SK-N-SH (cell line): ENCODE measurements at regions not wholly inside any gene's neighbourhood (a gene's known extent, or its start where the extent isn't known, plus 50 kb on each side); places are given as distances from the start of the nearest gene placed in this dataset.

Experiments used
- CTCF ChIA-PET: fragments of 300-600, 350-600 bp; formaldehyde crosslinking; extraction: SDS; loops from one replicate; lab custom pipeline; 2021; lab: Yijun Ruan, JAX
- POLR2A ChIA-PET: fragments of 350-600 bp; sonication (Branson Sonifier 250); formaldehyde crosslinking; extraction: SDS; loops from one replicate; lab custom pipeline; 2020; ENCODE audit warnings: antibody characterized with exemption, inconsistent platforms; lab: Yijun Ruan, JAX
- DNase-seq: peaks from one replicate; pipeline ENCODE4 v3.0.0; 2012
- H2AFZ ChIP-seq: fragments of 200-600 bp; sonication (generic); 2 replicates; pipeline ENCODE4 v1.8.1; 2016; ENCODE audit warnings: antibody characterized with exemption, mild to moderate bottlenecking, low read depth
- H3F3A ChIP-seq: fragments of 200-600 bp; sonication (generic); replicated peaks from 2 replicates; pipeline ENCODE3; 2016; ENCODE audit warnings: antibody characterized with exemption, mild to moderate bottlenecking; ENCODE audit not compliant: insufficient read depth
- H3K27ac ChIP-seq, 2 experiments: fragments of 200-500 bp in 1 of 2; fragments of 200-600 bp in 1 of 2; sonication (Bioruptor generic) in 1 of 2; sonication (generic), shearing (Covaris generic) in 1 of 2; 2 replicates each; pipeline versions ENCODE4 v1.5.1 to v1.6.1; 2014 to 2016; ENCODE audit warnings: low read depth in 2 of 2, inconsistent platforms in 1 of 2, low read length in 1 of 2, mild to moderate bottlenecking in 1 of 2, mixed read lengths in 1 of 2
- H3K27me3 ChIP-seq: fragments of 200-600 bp; sonication (generic), shearing (Covaris generic); 2 replicates; pipeline ENCODE4 v1.6.1; 2016; ENCODE audit warnings: mixed run types; ENCODE audit not compliant: insufficient read depth
- H3K36me3 ChIP-seq, 2 experiments: fragments of 200-500 bp in 1 of 2; fragments of 200-600 bp in 1 of 2; sonication (Bioruptor generic) in 1 of 2; sonication (generic) in 1 of 2; replicated peaks in 1 of 2; 2 replicates each; pipeline versions ENCODE3 to v1.5.1; 2014 to 2016; ENCODE audit warnings: low read length in 1 of 2, mild to moderate bottlenecking in 1 of 2; ENCODE audit not compliant: insufficient read depth in 2 of 2, control insufficient read depth in 1 of 2
- H3K4me1 ChIP-seq, 2 experiments: fragments of 200-500 bp in 1 of 2; fragments of 200-600 bp in 1 of 2; sonication (Bioruptor generic) in 1 of 2; sonication (generic), shearing (Covaris generic) in 1 of 2; 2 replicates each; pipeline versions ENCODE4 v1.5.1 to v1.6.1; 2014 to 2016; ENCODE audit warnings: low read depth in 1 of 2, low read length in 1 of 2, mixed run types in 1 of 2; ENCODE audit not compliant: insufficient read depth in 2 of 2, control insufficient read depth in 1 of 2
- H3K4me2 ChIP-seq: fragments of 200-600 bp; sonication (generic), shearing (Covaris generic); 2 replicates; pipeline ENCODE4 v1.6.1; 2017; ENCODE audit warnings: mixed run types
- H3K4me3 ChIP-seq, 2 experiments: fragments of 200-500 bp in 1 of 2; fragments of 200-600 bp in 1 of 2; sonication (Bioruptor generic) in 1 of 2; sonication (generic), shearing (Covaris generic) in 1 of 2; 2 replicates each; pipeline versions ENCODE4 v1.5.1 to v1.8.1; 2014 to 2016; ENCODE audit warnings: low read depth in 2 of 2, inconsistent platforms in 1 of 2, low read length in 1 of 2, mild to moderate bottlenecking in 1 of 2, mixed read lengths in 1 of 2, moderate library complexity in 1 of 2
- H3K79me2 ChIP-seq: fragments of 200-600 bp; sonication (generic); 2 replicates; pipeline ENCODE4 v1.8.1; 2017; ENCODE audit warnings: mild to moderate bottlenecking; ENCODE audit not compliant: insufficient read depth
- H3K9ac ChIP-seq: fragments of 200-600 bp; sonication (generic); 2 replicates; pipeline ENCODE4 v1.6.1; 2017; ENCODE audit warnings: mixed run types
- H3K9me2 ChIP-seq: fragments of 200-600 bp; sonication (generic); 2 replicates; pipeline ENCODE4 v1.6.1; 2017; ENCODE audit warnings: mixed run types
- H3K9me3 ChIP-seq: fragments of 200-600 bp; sonication (generic); 2 replicates; pipeline ENCODE4 v1.6.1; 2017; ENCODE audit warnings: mixed run types, mild to moderate bottlenecking, moderate library complexity
- H4K20me1 ChIP-seq: fragments of 200-600 bp; sonication (generic); 2 replicates; pipeline ENCODE4 v1.6.1; 2017; ENCODE audit warnings: mild to moderate bottlenecking, mixed run types; ENCODE audit not compliant: insufficient read depth
- CHD2 ChIP-seq: fragments of 150-350 bp; IDR thresholded peaks from 2 replicates; pipeline ENCODE4 v1.6.1; 2018; ENCODE audit warnings: low read length; ENCODE audit not compliant: partially characterized antibody
- FOSL2 ChIP-seq: IDR thresholded peaks from 2 replicates; pipeline ENCODE4 v1.4.0; 2012; ENCODE audit warnings: low read depth, mild to moderate bottlenecking, moderate library complexity, borderline replicate concordance
- GATA2 ChIP-seq: sonication (generic); formaldehyde crosslinking; IDR thresholded peaks from 2 replicates; pipeline ENCODE4 v1.5.0; 2020; ENCODE audit warnings: mild to moderate bottlenecking, missing genetic modification reagents
- POLR2AphosphoS5 ChIP-seq: IDR thresholded peaks from 2 replicates; pipeline ENCODE4 v1.6.1; 2012; ENCODE audit warnings: low read depth, low read length
- RCOR1 ChIP-seq: fragments of 150-350 bp; IDR thresholded peaks from 2 replicates; pipeline ENCODE4 v1.6.1; 2017; ENCODE audit warnings: antibody characterized with exemption, low read length
- RXRA ChIP-seq: IDR thresholded peaks from 2 replicates; pipeline ENCODE4 v1.4.0; 2012; ENCODE audit warnings: low read depth, mild to moderate bottlenecking, borderline replicate concordance
- SMC3 ChIP-seq: IDR thresholded peaks from 2 replicates; pipeline ENCODE4 v1.6.1; 2012; ENCODE audit warnings: low read depth, low read length, improper control_type of control experiment
- TAF1 ChIP-seq: IDR thresholded peaks from 2 replicates; pipeline ENCODE4 v1.6.1; 2012; ENCODE audit warnings: low read depth, mild to moderate bottlenecking, low read length, moderate library complexity, borderline replicate concordance
- TCF12 ChIP-seq: IDR thresholded peaks from 2 replicates; pipeline ENCODE4 v1.4.0; 2012
- USF1 ChIP-seq: IDR thresholded peaks from 2 replicates; pipeline ENCODE4 v1.4.0; 2012; ENCODE audit warnings: low read depth, borderline replicate concordance
- WGBS: methylation state at CpG from one replicate; pipeline ENCODE4 v1.1.6; 2017; ENCODE audit warnings: low lambda C conversion rate; 5-methylcytosine and 5-hydroxymethylcytosine counted together
- TF ChIP-seq, protein P1 (sequence below): fragments of 200-600 bp; sonication (generic); IDR thresholded peaks from 2 replicates; pipeline ENCODE4 v1.6.1; 2017; ENCODE audit warnings: antibody characterized with exemption, mild to moderate bottlenecking, moderate library complexity
- TF ChIP-seq, protein P2 (sequence below): IDR thresholded peaks from 2 replicates; pipeline ENCODE4 v1.6.1; 2012; ENCODE audit warnings: mild to moderate bottlenecking, low read depth, low read length, moderate library complexity
- TF ChIP-seq, protein P3 (sequence below): IDR thresholded peaks from 2 replicates; pipeline ENCODE4 v1.4.0; 2012; ENCODE audit warnings: low read depth, borderline replicate concordance

GRCh38 chr5:154541553-154541952 lies 63.5 kb upstream of the HAND1 start:
- H3K79me2 ChIP-seq = no peaks in the 10 kb centered on the region
- no peak overlapping the region for H3K27ac ChIP-seq
- no peak overlapping the region for H3K4me2 ChIP-seq
- TF ChIP-seq TCF12 = no peak
- TF ChIP-seq, protein P1, sequence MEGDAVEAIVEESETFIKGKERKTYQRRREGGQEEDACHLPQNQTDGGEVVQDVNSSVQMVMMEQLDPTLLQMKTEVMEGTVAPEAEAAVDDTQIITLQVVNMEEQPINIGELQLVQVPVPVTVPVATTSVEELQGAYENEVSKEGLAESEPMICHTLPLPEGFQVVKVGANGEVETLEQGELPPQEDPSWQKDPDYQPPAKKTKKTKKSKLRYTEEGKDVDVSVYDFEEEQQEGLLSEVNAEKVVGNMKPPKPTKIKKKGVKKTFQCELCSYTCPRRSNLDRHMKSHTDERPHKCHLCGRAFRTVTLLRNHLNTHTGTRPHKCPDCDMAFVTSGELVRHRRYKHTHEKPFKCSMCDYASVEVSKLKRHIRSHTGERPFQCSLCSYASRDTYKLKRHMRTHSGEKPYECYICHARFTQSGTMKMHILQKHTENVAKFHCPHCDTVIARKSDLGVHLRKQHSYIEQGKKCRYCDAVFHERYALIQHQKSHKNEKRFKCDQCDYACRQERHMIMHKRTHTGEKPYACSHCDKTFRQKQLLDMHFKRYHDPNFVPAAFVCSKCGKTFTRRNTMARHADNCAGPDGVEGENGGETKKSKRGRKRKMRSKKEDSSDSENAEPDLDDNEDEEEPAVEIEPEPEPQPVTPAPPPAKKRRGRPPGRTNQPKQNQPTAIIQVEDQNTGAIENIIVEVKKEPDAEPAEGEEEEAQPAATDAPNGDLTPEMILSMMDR = peak; percentile 47
- no peak for TF ChIP-seq RCOR1
- H3K9ac ChIP-seq = no peak overlapping the region
- CTCF ChIA-PET = interaction anchor here (0.6 to 1.5 kb wide), 4 partner anchors 14 to 42 kb away, joined by 3 to 8 read pairs (median 6); no protein-coding TSS in a partner anchor
- H3K4me1 ChIP-seq = peaks cover 0 to 11% of the 10 kb centered on the region in 2 experiments; a peak in 1 of 4 replicates
- H3K36me3 ChIP-seq = no peaks in the 10 kb centered on the region
- WGBS = 69% methylated on average over 11 of the region's 11 CpGs
- no peaks in the 10 kb centered on the region for H3K9me2 ChIP-seq
- no peak overlapping the region for H3K4me3 ChIP-seq
- no peak for DNase-seq
- H4K20me1 ChIP-seq = no peaks in the 10 kb centered on the region
- no peaks in the 10 kb centered on the region for H3K9me3 ChIP-seq
- no peaks in the 10 kb centered on the region for H3F3A ChIP-seq
- peaks cover 8% of the 10 kb centered on the region for H3K27me3 ChIP-seq
- no peak overlapping the region for H2AFZ ChIP-seq
- POLR2A ChIA-PET = no interaction called here

- Histone ChIP-seq H3K9me2 (no peaks in the 10 kb centered on the region), H4K20me1 (no peaks in the 10 kb centered on the region), H3F3A (no peaks in the 10 kb centered on the region), H3K4me3 (no peak overlapping the region), H3K9me3 (no peaks in the 10 kb centered on the region), H3K27me3 (peaks cover 8% of the 10 kb centered on the region), H3K27ac (no peak overlapping the region), H3K4me1 (peaks cover 0 to 9% of the 10 kb centered on the region in 2 experiments; a peak in 1 of 4 replicates), H3K4me2 (no peak overlapping the region), H3K9ac (no peak overlapping the region), H3K36me3 (no peaks in the 10 kb centered on the region), H2AFZ (no peak overlapping the region), H3K79me2 (no peaks in the 10 kb centered on the region)
- 58% methylated on average over 1 of the region's 1 CpG for WGBS
- POLR2A ChIA-PET = no interaction called here
- DNase-seq = no peak
- CTCF ChIA-PET = interaction anchor here (0.6 to 1.7 kb wide), 2 partner anchors 16 to 20 kb away, joined by 3 to 5 read pairs; no protein-coding TSS in a partner anchor
- no peak for TF ChIP-seq TAF1
Measured at GRCh38 chr5:154540600-154540999, 62.6 kb upstream of the HAND1 start.

DNA sequence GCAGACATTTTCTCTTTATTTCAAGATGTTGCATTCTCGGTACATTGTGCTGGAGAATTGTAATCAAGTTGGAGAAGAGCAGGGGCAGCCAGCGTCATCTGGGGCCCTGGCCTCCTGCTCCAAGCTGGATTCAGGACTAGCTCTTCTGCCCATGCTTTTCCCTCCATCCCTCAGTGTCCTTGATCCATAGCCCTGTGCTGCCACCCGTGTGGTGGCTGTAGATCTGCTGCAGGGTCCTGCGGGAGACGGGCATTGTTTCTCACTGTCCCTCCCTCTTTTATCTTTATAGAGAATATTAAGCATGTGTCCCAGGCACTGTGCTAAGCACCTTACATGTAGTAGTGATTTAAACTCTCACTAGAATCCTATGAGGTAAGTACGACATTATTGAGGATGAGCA lies 60.5 kb upstream of the HAND1 start:
- peaks cover 0 to 9% of the 10 kb centered on the region in 2 experiments; a peak in 1 of 4 replicates for H3K4me1 ChIP-seq
- 59% methylated on average over 6 of the region's 6 CpGs for WGBS
- no peaks in the 10 kb centered on the region for H3K36me3 ChIP-seq
- no peaks in the 10 kb centered on the region for H4K20me1 ChIP-seq
- no peaks in the 10 kb centered on the region for H3K79me2 ChIP-seq
- ChIA-PET POLR2A (no interaction called here), CTCF (interaction anchor here (0.7 to 1.7 kb wide), 2 partner anchors 18 to 63 kb away, joined by 3 to 8 read pairs; no protein-coding TSS in a partner anchor)
- H3K4me3 ChIP-seq = no peak overlapping the region
- H3K9ac ChIP-seq = no peak overlapping the region
- H3F3A ChIP-seq = no peaks in the 10 kb centered on the region
- H3K9me2 ChIP-seq = no peaks in the 10 kb centered on the region
- peaks cover 8% of the 10 kb centered on the region; the same call in 1 of the 2 replicates for H3K27me3 ChIP-seq
- no peak overlapping the region for H3K27ac ChIP-seq
- no peaks in the 10 kb centered on the region for H3K9me3 ChIP-seq
- H3K4me2 ChIP-seq = no peak overlapping the region
- no peak for DNase-seq
- no peak overlapping the region for H2AFZ ChIP-seq
- TF ChIP-seq RCOR1 (no peak), CHD2 (no peak), USF1 (no peak), RXRA (no peak), POLR2AphosphoS5 (no peak), FOSL2 (no peak), GATA2 (no peak), TCF12 (no peak), SMC3 (no peak)
- TF ChIP-seq, protein P2, sequence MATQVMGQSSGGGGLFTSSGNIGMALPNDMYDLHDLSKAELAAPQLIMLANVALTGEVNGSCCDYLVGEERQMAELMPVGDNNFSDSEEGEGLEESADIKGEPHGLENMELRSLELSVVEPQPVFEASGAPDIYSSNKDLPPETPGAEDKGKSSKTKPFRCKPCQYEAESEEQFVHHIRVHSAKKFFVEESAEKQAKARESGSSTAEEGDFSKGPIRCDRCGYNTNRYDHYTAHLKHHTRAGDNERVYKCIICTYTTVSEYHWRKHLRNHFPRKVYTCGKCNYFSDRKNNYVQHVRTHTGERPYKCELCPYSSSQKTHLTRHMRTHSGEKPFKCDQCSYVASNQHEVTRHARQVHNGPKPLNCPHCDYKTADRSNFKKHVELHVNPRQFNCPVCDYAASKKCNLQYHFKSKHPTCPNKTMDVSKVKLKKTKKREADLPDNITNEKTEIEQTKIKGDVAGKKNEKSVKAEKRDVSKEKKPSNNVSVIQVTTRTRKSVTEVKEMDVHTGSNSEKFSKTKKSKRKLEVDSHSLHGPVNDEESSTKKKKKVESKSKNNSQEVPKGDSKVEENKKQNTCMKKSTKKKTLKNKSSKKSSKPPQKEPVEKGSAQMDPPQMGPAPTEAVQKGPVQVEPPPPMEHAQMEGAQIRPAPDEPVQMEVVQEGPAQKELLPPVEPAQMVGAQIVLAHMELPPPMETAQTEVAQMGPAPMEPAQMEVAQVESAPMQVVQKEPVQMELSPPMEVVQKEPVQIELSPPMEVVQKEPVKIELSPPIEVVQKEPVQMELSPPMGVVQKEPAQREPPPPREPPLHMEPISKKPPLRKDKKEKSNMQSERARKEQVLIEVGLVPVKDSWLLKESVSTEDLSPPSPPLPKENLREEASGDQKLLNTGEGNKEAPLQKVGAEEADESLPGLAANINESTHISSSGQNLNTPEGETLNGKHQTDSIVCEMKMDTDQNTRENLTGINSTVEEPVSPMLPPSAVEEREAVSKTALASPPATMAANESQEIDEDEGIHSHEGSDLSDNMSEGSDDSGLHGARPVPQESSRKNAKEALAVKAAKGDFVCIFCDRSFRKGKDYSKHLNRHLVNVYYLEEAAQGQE = no peak
- TF ChIP-seq, protein P3, sequence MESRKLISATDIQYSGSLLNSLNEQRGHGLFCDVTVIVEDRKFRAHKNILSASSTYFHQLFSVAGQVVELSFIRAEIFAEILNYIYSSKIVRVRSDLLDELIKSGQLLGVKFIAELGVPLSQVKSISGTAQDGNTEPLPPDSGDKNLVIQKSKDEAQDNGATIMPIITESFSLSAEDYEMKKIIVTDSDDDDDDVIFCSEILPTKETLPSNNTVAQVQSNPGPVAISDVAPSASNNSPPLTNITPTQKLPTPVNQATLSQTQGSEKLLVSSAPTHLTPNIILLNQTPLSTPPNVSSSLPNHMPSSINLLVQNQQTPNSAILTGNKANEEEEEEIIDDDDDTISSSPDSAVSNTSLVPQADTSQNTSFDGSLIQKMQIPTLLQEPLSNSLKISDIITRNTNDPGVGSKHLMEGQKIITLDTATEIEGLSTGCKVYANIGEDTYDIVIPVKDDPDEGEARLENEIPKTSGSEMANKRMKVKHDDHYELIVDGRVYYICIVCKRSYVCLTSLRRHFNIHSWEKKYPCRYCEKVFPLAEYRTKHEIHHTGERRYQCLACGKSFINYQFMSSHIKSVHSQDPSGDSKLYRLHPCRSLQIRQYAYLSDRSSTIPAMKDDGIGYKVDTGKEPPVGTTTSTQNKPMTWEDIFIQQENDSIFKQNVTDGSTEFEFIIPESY = no peak
